ENCODE measurements at regions not wholly inside any gene's neighbourhood (a gene's known extent, or its start where the extent isn't known, plus 50 kb on each side); places are given as distances from the start of the nearest gene placed in this dataset.

DNA sequence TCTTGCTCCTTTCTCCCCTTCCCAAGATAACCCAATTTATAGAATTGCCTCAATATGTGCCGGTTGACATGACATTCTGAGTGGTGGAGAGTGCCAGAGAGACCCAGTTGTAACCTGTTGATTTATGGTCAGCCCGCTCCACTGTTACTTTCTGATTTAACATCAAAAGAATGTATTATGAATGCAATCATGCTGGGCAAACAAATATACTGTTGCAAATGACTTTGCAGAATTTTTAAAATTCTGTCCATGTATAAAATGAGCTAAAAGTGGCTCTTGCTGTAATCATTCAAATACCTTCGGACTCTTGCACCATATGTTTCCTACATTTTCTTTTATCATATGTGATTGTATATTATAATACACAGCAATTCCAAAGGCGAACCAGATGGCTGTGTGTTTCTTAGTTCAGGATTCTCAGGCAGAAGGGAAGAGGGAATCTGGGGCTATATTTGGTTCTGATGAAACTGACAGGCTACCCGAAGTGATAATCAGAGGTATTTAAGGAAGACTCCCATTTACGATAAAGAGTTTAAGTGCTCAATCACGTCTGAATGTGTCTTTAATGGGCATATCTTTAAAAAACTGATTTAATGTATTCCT lies 131.7 kb downstream of the CLCN4 start:
- ChIA-PET RAD21 (ENCODE audit: low non-redundant PET in 1 of 2, low total read pairs in 2 of 2, uncharacterized antibody in 2 of 2, unreplicated experiment in 2 of 2) (no interaction called here), CTCF (no interaction called here), POLR2A (no interaction called here)
- Histone ChIP-seq H3K36me3 (ENCODE audit: control insufficient read depth in 1 of 2, insufficient read depth in 2 of 2, low read length in 2 of 2) (no peaks in the 10 kb centered on the region), H3K9ac (ENCODE audit: low read length) (no peak overlapping the region), H4K20me1 (ENCODE audit: insufficient read depth) (no peaks in the 10 kb centered on the region), H3K27ac (ENCODE audit: low read depth, low read length) (no peak overlapping the region), H3K4me1 (ENCODE audit: control insufficient read depth in 1 of 2, insufficient read depth in 2 of 2, low read length in 2 of 2) (no peaks in the 10 kb centered on the region), H3K4me2 (ENCODE audit: low read length) (no peak overlapping the region), H3K9me3 (ENCODE audit: control insufficient read depth in 1 of 2, insufficient read depth in 1 of 2, low read depth in 1 of 2, low read length in 2 of 2) (no peaks in the 10 kb centered on the region), H2AFZ (ENCODE audit: low read depth, low read length, poor library complexity, severe bottlenecking) (no peak overlapping the region), H3K27me3 (ENCODE audit: insufficient read depth, low read length) (no peaks in the 10 kb centered on the region), H3K9me2 (ENCODE audit: insufficient read depth) (no peaks in the 10 kb centered on the region), H3K79me2 (ENCODE audit: insufficient read depth, low read length) (no peaks in the 10 kb centered on the region), H3K4me3 (replicated peaks in 1 of 2; ENCODE audit: low read depth in 1 of 2, low read length in 2 of 2) (no peak overlapping the region)
- TF ChIP-seq RAD21 (IDR thresholded peaks at IDR 0.05; ENCODE audit: low read depth) = no peak
- TF ChIP-seq CBX3 (IDR thresholded peaks at IDR 0.05; ENCODE audit: low read depth) = no peak
- no peak for TF ChIP-seq SRF (IDR thresholded peaks at IDR 0.05; ENCODE audit: low read depth)
- no peak for TF ChIP-seq CEBPB (IDR thresholded peaks at IDR 0.05; ENCODE audit: low read depth)
- TF ChIP-seq JUND (IDR thresholded peaks at IDR 0.05) = no peak
- no peak for TF ChIP-seq EZH2phosphoT487 (IDR thresholded peaks at IDR 0.05; ENCODE audit: borderline replicate concordance)
- TF ChIP-seq, protein P1, sequence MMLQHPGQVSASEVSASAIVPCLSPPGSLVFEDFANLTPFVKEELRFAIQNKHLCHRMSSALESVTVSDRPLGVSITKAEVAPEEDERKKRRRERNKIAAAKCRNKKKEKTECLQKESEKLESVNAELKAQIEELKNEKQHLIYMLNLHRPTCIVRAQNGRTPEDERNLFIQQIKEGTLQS (IDR thresholded peaks at IDR 0.05) = no peak
- TF ChIP-seq POLR2AphosphoS5 (IDR thresholded peaks at IDR 0.05; ENCODE audit: low read depth, low read length) = no peak
- TF ChIP-seq ZFX (IDR thresholded peaks at IDR 0.05) = no peak
- TF ChIP-seq ELF1 (IDR thresholded peaks at IDR 0.05; ENCODE audit: borderline replicate concordance, low read depth) = no peak
- no peak for TF ChIP-seq FOSL1 (IDR thresholded peaks at IDR 0.05; ENCODE audit: low read depth)
- intact Hi-C loops (cut with micrococcal nuclease) = no loop called here
- ATAC-seq (no peak), DNase-seq (ENCODE audit: low read depth, low spot score) (no peak)
- BruUV-seq (replicated peaks) = no TSS peak

DNA sequence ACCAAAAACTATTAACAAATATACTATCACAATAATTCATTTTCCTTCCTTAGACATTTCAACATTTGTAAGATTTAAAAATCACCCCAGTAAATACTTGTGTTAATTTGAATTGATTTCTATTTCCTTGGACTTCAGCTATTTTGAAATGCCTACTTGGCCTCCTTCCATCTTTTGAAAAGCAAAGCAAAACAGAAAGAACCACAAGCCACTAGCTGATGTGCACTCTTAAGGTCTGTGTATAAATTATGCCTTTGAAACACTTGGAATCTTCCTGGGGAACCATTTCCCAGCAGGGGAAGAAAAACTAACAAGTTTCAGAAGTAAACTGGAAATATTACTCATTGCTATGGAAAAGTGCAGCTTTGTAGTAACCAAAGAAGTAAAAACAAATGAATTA lies 139.8 kb downstream of the CLCN4 start:
- no peak overlapping the region for H2AFZ ChIP-seq (ENCODE audit: low read depth, low read length, poor library complexity, severe bottlenecking)
- H3K36me3 ChIP-seq (ENCODE audit: control insufficient read depth in 1 of 2, insufficient read depth in 2 of 2, low read length in 2 of 2) = no peaks in the 10 kb centered on the region
- no peaks in the 10 kb centered on the region for H3K27me3 ChIP-seq (ENCODE audit: insufficient read depth, low read length)
- no peaks in the 10 kb centered on the region for H3K4me1 ChIP-seq (ENCODE audit: control insufficient read depth in 1 of 2, insufficient read depth in 2 of 2, low read length in 2 of 2)
- no peak overlapping the region for H3K4me2 ChIP-seq (ENCODE audit: low read length)
- intact Hi-C loops (cut with micrococcal nuclease) = no loop called here
- no peak overlapping the region for H3K4me3 ChIP-seq (replicated peaks in 1 of 2; ENCODE audit: low read depth in 1 of 2, low read length in 2 of 2)
- RAD21 ChIA-PET (ENCODE audit: low non-redundant PET in 1 of 2, low total read pairs in 2 of 2, uncharacterized antibody in 2 of 2, unreplicated experiment in 2 of 2) = no interaction called here
- CTCF ChIA-PET = no interaction called here
- no peak overlapping the region for H3K27ac ChIP-seq (ENCODE audit: low read depth, low read length)
- H3K79me2 ChIP-seq (ENCODE audit: insufficient read depth, low read length) = no peaks in the 10 kb centered on the region
- no peak overlapping the region for H3K9ac ChIP-seq (ENCODE audit: low read length)
- no peaks in the 10 kb centered on the region for H4K20me1 ChIP-seq (ENCODE audit: insufficient read depth)
- no TSS peak for BruUV-seq (replicated peaks)
- no peaks in the 10 kb centered on the region for H3K9me3 ChIP-seq (ENCODE audit: control insufficient read depth in 1 of 2, insufficient read depth in 1 of 2, low read depth in 1 of 2, low read length in 2 of 2)
- ATAC-seq (no peak), DNase-seq (ENCODE audit: low read depth, low spot score) (no peak)
- POLR2A ChIA-PET = no interaction called here
- H3K9me2 ChIP-seq (ENCODE audit: insufficient read depth) = no peaks in the 10 kb centered on the region
- TF ChIP-seq ELF1 (IDR thresholded peaks at IDR 0.05; ENCODE audit: borderline replicate concordance, low read depth) = no peak
- no peak for TF ChIP-seq POLR2AphosphoS5 (IDR thresholded peaks at IDR 0.05; ENCODE audit: low read depth, low read length)

All from HCT116 (cell line).